ENCODE measurements at regions not wholly inside any gene's neighbourhood (a gene's known extent, or its start where the extent isn't known, plus 50 kb on each side); places are given as distances from the start of the nearest gene placed in this dataset.

- DNase-seq (ENCODE audit: low read depth): no peak
Observed at GRCh38 chr3:31461426-31461825, 71.3 kb upstream of the STT3B start.

DNA sequence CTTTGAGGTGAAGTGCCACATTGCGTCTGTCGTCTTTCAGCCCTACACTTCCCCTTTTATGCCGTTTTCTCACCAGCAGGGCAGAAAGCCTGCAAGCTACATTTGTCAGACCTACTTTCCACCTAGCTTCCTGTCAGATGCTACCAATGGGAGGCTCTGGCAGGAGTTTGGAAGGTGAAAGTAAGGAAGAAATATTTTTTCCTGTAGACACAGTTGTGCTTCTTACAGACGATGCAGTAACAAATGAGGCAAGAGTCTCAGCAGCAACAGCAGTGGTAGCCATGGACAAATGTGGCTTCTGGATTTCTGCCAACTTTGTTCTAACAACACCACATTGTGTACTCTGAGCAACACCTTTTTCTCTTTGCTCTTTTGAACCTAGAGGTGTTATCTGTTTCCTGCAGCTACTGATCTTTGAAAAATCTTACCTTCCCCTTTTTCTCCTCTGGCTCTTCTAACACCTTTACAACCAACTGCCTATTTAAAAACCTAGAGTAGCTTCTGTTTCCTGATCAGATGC is 70.6 kb upstream of the STT3B start:
- no peak for DNase-seq (ENCODE audit: low read depth)

GRCh38 chr3:31465999-31466398 is 66.7 kb upstream of the STT3B start:
- DNase-seq (ENCODE audit: low read depth): peak; percentile 2

DNA sequence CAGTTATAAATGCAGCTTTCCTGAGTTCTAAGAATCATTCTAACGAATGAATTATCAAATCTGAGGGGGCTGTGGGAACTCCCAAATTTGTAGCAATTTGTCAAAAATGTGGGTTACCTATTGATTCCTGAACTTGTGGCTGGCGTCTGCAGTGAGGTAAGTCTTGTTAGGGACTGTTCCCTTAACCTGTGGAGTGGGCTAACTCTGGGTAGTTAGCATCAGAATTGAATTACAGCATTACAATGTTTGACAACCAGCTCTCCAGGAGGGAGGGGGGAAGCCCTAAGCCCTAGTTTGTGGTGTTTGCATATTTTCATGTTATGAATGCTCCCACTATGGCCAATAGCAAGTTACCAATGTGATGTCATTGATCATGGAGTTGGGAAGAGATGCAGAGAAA is 65.9 kb upstream of the STT3B start:
- DNase-seq (ENCODE audit: low read depth): no peak

GRCh38 chr3:31468433-31468832 is 64.3 kb upstream of the STT3B start:
- DNase-seq (ENCODE audit: low read depth): no peak

GRCh38 chr3:31469385-31469784 is 63.3 kb upstream of the STT3B start:
- DNase-seq (ENCODE audit: low read depth): no peak

GRCh38 chr3:31472479-31473390 is 60.0 kb upstream of the STT3B start:
- peak; percentile 31 for DNase-seq (ENCODE audit: low read depth)

DNA sequence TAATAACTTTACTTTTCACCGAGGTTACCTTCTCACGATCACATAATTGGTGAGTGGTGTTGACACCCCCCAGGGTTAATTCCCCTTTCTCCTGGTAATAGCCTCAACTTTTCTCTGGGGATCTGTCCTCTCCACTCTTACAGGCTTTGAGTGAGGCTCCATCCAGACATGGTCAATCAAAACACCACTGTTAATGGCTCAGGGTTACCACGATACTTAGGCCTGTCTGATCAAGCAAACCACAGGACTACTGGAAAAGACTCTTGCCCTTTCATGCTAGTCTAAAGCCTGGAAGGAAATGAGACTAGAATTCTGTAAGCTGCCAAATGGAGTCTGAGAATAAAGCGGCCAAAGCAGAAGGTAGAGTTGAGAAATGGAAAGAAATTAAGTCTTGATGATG is 56.5 kb upstream of the STT3B start:
- no peak for DNase-seq (ENCODE audit: low read depth)

- DNase-seq (ENCODE audit: low read depth): no peak
Observed at GRCh38 chr3:31479431-31479830, 53.3 kb upstream of the STT3B start.

- DNase-seq (ENCODE audit: low read depth): no peak
Observed at GRCh38 chr3:31481697-31482096, 51.0 kb upstream of the STT3B start.

DNA sequence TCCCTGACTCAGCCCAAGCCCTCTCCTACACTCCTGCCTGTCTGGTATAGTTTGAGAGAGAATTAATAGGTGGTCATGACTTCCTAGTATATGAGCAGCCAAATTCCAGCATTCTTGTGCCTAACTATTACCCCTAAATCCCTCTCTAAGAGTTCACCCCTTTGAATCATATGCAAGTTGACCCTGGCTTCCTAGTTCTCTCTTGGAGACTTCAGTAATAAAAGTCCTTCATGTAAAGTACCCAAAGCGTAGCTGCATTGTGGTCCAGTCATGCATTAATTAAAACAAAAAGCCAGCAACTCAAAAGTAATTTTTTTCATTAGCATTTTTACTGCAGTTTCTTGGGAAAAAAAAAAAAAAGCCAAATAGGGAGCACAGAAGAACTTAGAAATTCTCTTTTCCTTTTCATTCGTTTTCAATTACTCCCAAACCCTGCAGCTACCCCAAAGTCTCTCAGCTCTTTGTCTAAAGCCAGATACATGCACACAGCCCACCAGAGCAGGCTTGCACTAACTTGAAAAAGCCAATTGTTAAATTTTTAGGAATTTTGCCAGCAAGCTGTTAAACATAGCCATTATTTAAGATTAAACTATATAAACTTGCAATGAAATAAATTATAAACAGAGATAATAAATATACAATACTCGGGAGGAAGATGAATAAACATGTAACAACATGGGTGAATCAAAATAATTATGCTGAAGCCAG is 50.1 kb upstream of the STT3B start:
- no peak for DNase-seq (ENCODE audit: low read depth)

Measured in EH (cell line).